HCT116 (cell line): ENCODE measurements at regions not wholly inside any gene's neighbourhood (a gene's known extent, or its start where the extent isn't known, plus 50 kb on each side); places are given as distances from the start of the nearest gene placed in this dataset.

Source experiments
- ATAC-seq: fragments of 200-7000 bp; cut with Tn5 transposase; 2 replicates; pipeline ENCODE4 v1.9.1; 2020; ENCODE audit warnings: mild to moderate bottlenecking, moderate library complexity
- BruUV-seq: library from RNA; stranded (reverse); fragments of 400-500 nt; replicated peaks from 2 replicates; lab custom pipeline; 2021; lab: Mats Ljungman, UMichigan
- CTCF ChIA-PET: fragments of 300-600 bp; sonication (Branson Sonifier 250); formaldehyde crosslinking; loops from one replicate; lab custom pipeline; 2021; ENCODE audit warnings: antibody characterized with exemption; lab: Charles Lee
- POLR2A ChIA-PET: fragments of 300-600, 350-600 bp; sonication (Branson Sonifier 250); formaldehyde crosslinking; loops from one replicate; lab custom pipeline; 2021; ENCODE audit warnings: antibody characterized with exemption; lab: Charles Lee
- RAD21 ChIA-PET, 2 experiments: fragments of 300-600 bp; sonication (Branson Sonifier 250); formaldehyde crosslinking; loops; one replicate each; lab custom pipeline; 2023; ENCODE audit warnings: low total read pairs in 2 of 2; ENCODE audit not compliant: uncharacterized antibody in 2 of 2, unreplicated experiment in 2 of 2, low non-redundant PET in 1 of 2; lab: Charles Lee
- DNase-seq: peaks from one replicate; pipeline ENCODE4 v3.0.0-alpha.2; 2010; ENCODE audit warnings: low read depth, low spot score
- H2AFZ ChIP-seq: fragments of 200-600 bp; shearing (Covaris generic), sonication (generic); 2 replicates; pipeline ENCODE4 v1.6.1; 2017; ENCODE audit warnings: low read depth, mixed run types, mixed read lengths, antibody characterized with exemption, low read length; ENCODE audit not compliant: poor library complexity, severe bottlenecking
- H3K27ac ChIP-seq: 2 replicates; pipeline ENCODE4 v1.5.1; 2012; ENCODE audit warnings: low read depth, low read length
- H3K27me3 ChIP-seq: fragments of 200-600 bp; sonication (generic); 2 replicates; pipeline ENCODE4 v1.6.1; 2016; ENCODE audit warnings: mixed run types, low read length, mixed read lengths; ENCODE audit not compliant: insufficient read depth
- H3K36me3 ChIP-seq, 2 experiments: fragments of 200-500 bp in 1 of 2; fragments of 200-600 bp in 1 of 2; sonication (Bioruptor generic) in 1 of 2; sonication (generic) in 1 of 2; 2 replicates each; pipeline versions ENCODE4 v1.5.1 to v1.6.1; 2014 to 2016; ENCODE audit warnings: low read length in 2 of 2, inconsistent platforms in 1 of 2, mixed read lengths in 1 of 2, mixed run types in 1 of 2; ENCODE audit not compliant: insufficient read depth in 2 of 2, control insufficient read depth in 1 of 2
- H3K4me1 ChIP-seq, 2 experiments: fragments of 200-600 bp in 1 of 2; sonication (generic) in 1 of 2; 2 replicates each; pipeline versions ENCODE4 v1.5.1 to v1.6.1; 2012 to 2017; ENCODE audit warnings: low read length in 2 of 2, inconsistent platforms in 1 of 2, mild to moderate bottlenecking in 1 of 2, mixed read lengths in 1 of 2, mixed run types in 1 of 2, moderate library complexity in 1 of 2; ENCODE audit not compliant: insufficient read depth in 2 of 2, control insufficient read depth in 1 of 2
- H3K4me2 ChIP-seq: fragments of 200-600 bp; sonication (generic); 2 replicates; pipeline ENCODE4 v1.6.1; 2017; ENCODE audit warnings: mixed run types, low read length, mixed read lengths
- H3K4me3 ChIP-seq, 2 experiments: fragments of 200-600 bp in 1 of 2; sonication (generic) in 1 of 2; replicated peaks in 1 of 2; 2 replicates each; pipeline ENCODE4 v1.5.1; 2011 to 2016; ENCODE audit warnings: low read length in 2 of 2, control low read depth in 1 of 2, low read depth in 1 of 2, mild to moderate bottlenecking in 1 of 2, mixed read lengths in 1 of 2, mixed run types in 1 of 2
- H3K79me2 ChIP-seq: fragments of 200-600 bp; sonication (generic); 2 replicates; pipeline ENCODE4 v1.6.1; 2017; ENCODE audit warnings: mild to moderate bottlenecking, mixed run types, low read length, moderate library complexity, mixed read lengths; ENCODE audit not compliant: insufficient read depth
- H3K9ac ChIP-seq: fragments of 200-600 bp; sonication (generic); 2 replicates; pipeline ENCODE4 v1.6.1; 2016; ENCODE audit warnings: low read length, mixed read lengths
- H3K9me2 ChIP-seq: fragments of 200-600 bp; sonication (generic), shearing (Covaris generic); 2 replicates; pipeline ENCODE4 v1.6.1; 2017; ENCODE audit warnings: mixed run types, mild to moderate bottlenecking, moderate library complexity; ENCODE audit not compliant: insufficient read depth
- H3K9me3 ChIP-seq, 2 experiments: fragments of 200-500 bp in 1 of 2; fragments of 200-600 bp in 1 of 2; sonication (Bioruptor generic) in 1 of 2; sonication (generic) in 1 of 2; 2 replicates each; pipeline ENCODE4 v1.6.1; 2014 to 2017; ENCODE audit warnings: low read length in 2 of 2, mixed read lengths in 2 of 2, inconsistent platforms in 1 of 2, low read depth in 1 of 2, mild to moderate bottlenecking in 1 of 2, mixed run types in 1 of 2, moderate library complexity in 1 of 2; ENCODE audit not compliant: control insufficient read depth in 1 of 2, insufficient read depth in 1 of 2
- H4K20me1 ChIP-seq: fragments of 200-600 bp; sonication (generic), shearing (Covaris generic); 2 replicates; pipeline ENCODE4 v1.6.1; 2017; ENCODE audit warnings: mixed run types, mild to moderate bottlenecking, moderate library complexity; ENCODE audit not compliant: insufficient read depth
- EZH2 ChIP-seq: fragments of 200-600 bp; sonication (generic); IDR thresholded peaks from 2 replicates; pipeline ENCODE4 v1.6.1; 2017; ENCODE audit warnings: antibody characterized with exemption, mixed run types
- TCF7L2 ChIP-seq: IDR thresholded peaks from 2 replicates; pipeline ENCODE4 v1.7.0; 2011; ENCODE audit warnings: borderline replicate concordance, inconsistent platforms; ENCODE audit not compliant: insufficient read depth, insufficient read length; ENCODE audit errors: extremely low read depth
- ZNF274 ChIP-seq: fragments of 200-500 bp; sonication (Bioruptor generic); IDR thresholded peaks from 2 replicates; pipeline ENCODE4 v1.6.1; 2014; ENCODE audit warnings: mild to moderate bottlenecking, low read depth, low read length, inconsistent platforms
- intact Hi-C: fragments of 100-400 bp; cut with micrococcal nuclease; formaldehyde crosslinking; loops from 2 replicates; pipeline ENCODE4 v1.10.0; 2022
- TF ChIP-seq, protein P1 (sequence below): IDR thresholded peaks from 2 replicates; pipeline ENCODE4 v1.6.1; 2012
- TF ChIP-seq, protein P2 (sequence below): IDR thresholded peaks from 2 replicates; pipeline ENCODE4 v1.6.1; 2012; ENCODE audit warnings: low read depth
- TF ChIP-seq, protein P3 (sequence below), 3 experiments: fragments of 200-600 bp in 1 of 3; sonication (generic) in 1 of 3; IDR thresholded peaks in 2 of 3; conservative IDR thresholded peaks in 1 of 3; 2 replicates each; pipeline ENCODE4 v1.5.1; 2012 to 2017; ENCODE audit warnings: low read depth in 2 of 3, low read length in 2 of 3, antibody characterized with exemption in 1 of 3, borderline replicate concordance in 1 of 3, control low read depth in 1 of 3, mild to moderate bottlenecking in 1 of 3, mixed read lengths in 1 of 3, mixed run types in 1 of 3, moderate library complexity in 1 of 3; ENCODE audit not compliant: insufficient read depth in 1 of 3

DNA sequence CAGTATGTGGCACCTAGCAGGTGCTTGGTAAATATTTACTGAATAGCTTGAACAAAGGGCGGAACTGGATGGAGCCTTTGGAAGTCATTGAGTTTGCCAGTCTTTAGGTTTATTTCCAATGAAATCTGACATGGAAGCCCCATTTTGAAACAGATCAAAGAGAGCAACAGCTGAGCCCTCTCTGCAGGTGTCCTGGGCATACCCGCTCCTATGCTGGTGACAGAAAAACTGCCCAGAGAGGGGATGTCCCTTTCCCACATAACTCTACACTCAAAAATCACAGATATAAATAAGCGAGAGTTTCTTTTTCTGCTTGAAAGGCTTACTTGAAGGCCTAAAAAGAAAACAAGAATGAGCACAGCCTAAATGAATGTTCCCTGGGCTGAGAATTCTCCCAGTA, 53.0 kb upstream of the RALY start:
- POLR2A ChIA-PET = no interaction called here
- intact Hi-C loops = no loop called here
- no TSS peak for BruUV-seq

More for the DNA sequence above, 53.0 kb upstream of the RALY start:
- Histone ChIP-seq H2AFZ (no peak overlapping the region), H4K20me1 (no peaks in the 10 kb centered on the region), H3K79me2 (no peaks in the 10 kb centered on the region), H3K9me3 (no peaks in the 10 kb centered on the region), H3K9ac (no peak overlapping the region), H3K4me1 (no peaks in the 10 kb centered on the region), H3K4me3 (no peak overlapping the region), H3K9me2 (no peaks in the 10 kb centered on the region), H3K27me3 (no peaks in the 10 kb centered on the region), H3K27ac (no peak overlapping the region), H3K36me3 (no peaks in the 10 kb centered on the region), H3K4me2 (no peak overlapping the region)
- ATAC-seq (no peak), DNase-seq (no peak)
- TF ChIP-seq, protein P1, sequence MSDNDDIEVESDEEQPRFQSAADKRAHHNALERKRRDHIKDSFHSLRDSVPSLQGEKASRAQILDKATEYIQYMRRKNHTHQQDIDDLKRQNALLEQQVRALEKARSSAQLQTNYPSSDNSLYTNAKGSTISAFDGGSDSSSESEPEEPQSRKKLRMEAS = no peak
- TF ChIP-seq, protein P2, sequence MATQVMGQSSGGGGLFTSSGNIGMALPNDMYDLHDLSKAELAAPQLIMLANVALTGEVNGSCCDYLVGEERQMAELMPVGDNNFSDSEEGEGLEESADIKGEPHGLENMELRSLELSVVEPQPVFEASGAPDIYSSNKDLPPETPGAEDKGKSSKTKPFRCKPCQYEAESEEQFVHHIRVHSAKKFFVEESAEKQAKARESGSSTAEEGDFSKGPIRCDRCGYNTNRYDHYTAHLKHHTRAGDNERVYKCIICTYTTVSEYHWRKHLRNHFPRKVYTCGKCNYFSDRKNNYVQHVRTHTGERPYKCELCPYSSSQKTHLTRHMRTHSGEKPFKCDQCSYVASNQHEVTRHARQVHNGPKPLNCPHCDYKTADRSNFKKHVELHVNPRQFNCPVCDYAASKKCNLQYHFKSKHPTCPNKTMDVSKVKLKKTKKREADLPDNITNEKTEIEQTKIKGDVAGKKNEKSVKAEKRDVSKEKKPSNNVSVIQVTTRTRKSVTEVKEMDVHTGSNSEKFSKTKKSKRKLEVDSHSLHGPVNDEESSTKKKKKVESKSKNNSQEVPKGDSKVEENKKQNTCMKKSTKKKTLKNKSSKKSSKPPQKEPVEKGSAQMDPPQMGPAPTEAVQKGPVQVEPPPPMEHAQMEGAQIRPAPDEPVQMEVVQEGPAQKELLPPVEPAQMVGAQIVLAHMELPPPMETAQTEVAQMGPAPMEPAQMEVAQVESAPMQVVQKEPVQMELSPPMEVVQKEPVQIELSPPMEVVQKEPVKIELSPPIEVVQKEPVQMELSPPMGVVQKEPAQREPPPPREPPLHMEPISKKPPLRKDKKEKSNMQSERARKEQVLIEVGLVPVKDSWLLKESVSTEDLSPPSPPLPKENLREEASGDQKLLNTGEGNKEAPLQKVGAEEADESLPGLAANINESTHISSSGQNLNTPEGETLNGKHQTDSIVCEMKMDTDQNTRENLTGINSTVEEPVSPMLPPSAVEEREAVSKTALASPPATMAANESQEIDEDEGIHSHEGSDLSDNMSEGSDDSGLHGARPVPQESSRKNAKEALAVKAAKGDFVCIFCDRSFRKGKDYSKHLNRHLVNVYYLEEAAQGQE = no peak
- no peak for TF ChIP-seq ZNF274
- no peak for TF ChIP-seq EZH2
- TF ChIP-seq, protein P3, sequence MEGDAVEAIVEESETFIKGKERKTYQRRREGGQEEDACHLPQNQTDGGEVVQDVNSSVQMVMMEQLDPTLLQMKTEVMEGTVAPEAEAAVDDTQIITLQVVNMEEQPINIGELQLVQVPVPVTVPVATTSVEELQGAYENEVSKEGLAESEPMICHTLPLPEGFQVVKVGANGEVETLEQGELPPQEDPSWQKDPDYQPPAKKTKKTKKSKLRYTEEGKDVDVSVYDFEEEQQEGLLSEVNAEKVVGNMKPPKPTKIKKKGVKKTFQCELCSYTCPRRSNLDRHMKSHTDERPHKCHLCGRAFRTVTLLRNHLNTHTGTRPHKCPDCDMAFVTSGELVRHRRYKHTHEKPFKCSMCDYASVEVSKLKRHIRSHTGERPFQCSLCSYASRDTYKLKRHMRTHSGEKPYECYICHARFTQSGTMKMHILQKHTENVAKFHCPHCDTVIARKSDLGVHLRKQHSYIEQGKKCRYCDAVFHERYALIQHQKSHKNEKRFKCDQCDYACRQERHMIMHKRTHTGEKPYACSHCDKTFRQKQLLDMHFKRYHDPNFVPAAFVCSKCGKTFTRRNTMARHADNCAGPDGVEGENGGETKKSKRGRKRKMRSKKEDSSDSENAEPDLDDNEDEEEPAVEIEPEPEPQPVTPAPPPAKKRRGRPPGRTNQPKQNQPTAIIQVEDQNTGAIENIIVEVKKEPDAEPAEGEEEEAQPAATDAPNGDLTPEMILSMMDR (IDR thresholded peaks at IDR 0.05 in 2 of 3, conservative IDR thresholded peaks at IDR 0.05 in 1 of 3; ENCODE audit: borderline replicate concordance in 1 of 3, insufficient read depth in 1 of 3, low read depth in 2 of 3, low read length in 2 of 3) = no peak
- TF ChIP-seq TCF7L2 = no peak
- ChIA-PET RAD21 (no interaction called here), CTCF (no interaction called here)
